ENCODE measurements at regions not wholly inside any gene's neighbourhood (a gene's known extent, or its start where the extent isn't known, plus 50 kb on each side); places are given as distances from the start of the nearest gene placed in this dataset.

GRCh38 chr9:107931071-107931715 is 441.6 kb upstream of the KLF4 start:
- DNase-seq (ENCODE audit: low read depth), result no peak

- DNase-seq (ENCODE audit: low read depth), result peak; percentile 11
These were observed 439.9 kb upstream of the KLF4 start for GRCh38 chr9:107929443-107929842.

GRCh38 chr9:107928701-107929371 is 439.3 kb upstream of the KLF4 start:
- no peak for DNase-seq (ENCODE audit: low read depth)

- DNase-seq (ENCODE audit: low read depth), result no peak
These were observed 437.7 kb upstream of the KLF4 start for GRCh38 chr9:107927276-107927675.

GRCh38 chr9:107925749-107926297 is 436.3 kb upstream of the KLF4 start:
- DNase-seq (ENCODE audit: low read depth), result peak; percentile 14

GRCh38 chr9:107922260-107922659 is 432.7 kb upstream of the KLF4 start:
- no peak for DNase-seq (ENCODE audit: low read depth)

GRCh38 chr9:107919263-107919662 is 429.7 kb upstream of the KLF4 start:
- no peak for DNase-seq (ENCODE audit: low read depth)

- DNase-seq (ENCODE audit: low read depth), result no peak
These were observed 429.2 kb upstream of the KLF4 start for GRCh38 chr9:107918749-107919148.

GRCh38 chr9:107914151-107914550 is 424.6 kb upstream of the KLF4 start:
- DNase-seq (ENCODE audit: low read depth), result no peak

GRCh38 chr9:107907715-107908114 is 418.1 kb upstream of the KLF4 start:
- DNase-seq (ENCODE audit: low read depth), result no peak

- DNase-seq (ENCODE audit: low read depth), result no peak
These were observed 417.7 kb upstream of the KLF4 start for GRCh38 chr9:107907255-107907654.

GRCh38 chr9:107906074-107906473 is 416.5 kb upstream of the KLF4 start:
- DNase-seq (ENCODE audit: low read depth), result no peak

- no peak for DNase-seq (ENCODE audit: low read depth)
These were observed 415.9 kb upstream of the KLF4 start for GRCh38 chr9:107905308-107906020.

GRCh38 chr9:107899961-107900330 is 410.4 kb upstream of the KLF4 start:
- no peak for DNase-seq (ENCODE audit: low read depth)

- DNase-seq (ENCODE audit: low read depth), result no peak
These were observed 409.2 kb upstream of the KLF4 start for GRCh38 chr9:107898761-107899160.

- DNase-seq (ENCODE audit: low read depth), result no peak
These were observed 407.0 kb upstream of the KLF4 start for GRCh38 chr9:107896544-107896943.

- DNase-seq (ENCODE audit: low read depth), result no peak
These were observed 406.0 kb upstream of the KLF4 start for GRCh38 chr9:107895501-107896001.

- no peak for DNase-seq (ENCODE audit: low read depth)
These were observed 405.1 kb upstream of the KLF4 start for GRCh38 chr9:107894572-107895261.

GRCh38 chr9:107890921-107891465 is 401.4 kb upstream of the KLF4 start:
- DNase-seq (ENCODE audit: low read depth), result peak; percentile 69

GRCh38 chr9:107888773-107889227 is 399.2 kb upstream of the KLF4 start:
- no peak for DNase-seq (ENCODE audit: low read depth)

- DNase-seq (ENCODE audit: low read depth), result no peak
These were observed 397.3 kb upstream of the KLF4 start for GRCh38 chr9:107886826-107887225.

Data from RPMI7951 (cell line).